ENCODE measurements at regions not wholly inside any gene's neighbourhood (a gene's known extent, or its start where the extent isn't known, plus 50 kb on each side); places are given as distances from the start of the nearest gene placed in this dataset.

DNA sequence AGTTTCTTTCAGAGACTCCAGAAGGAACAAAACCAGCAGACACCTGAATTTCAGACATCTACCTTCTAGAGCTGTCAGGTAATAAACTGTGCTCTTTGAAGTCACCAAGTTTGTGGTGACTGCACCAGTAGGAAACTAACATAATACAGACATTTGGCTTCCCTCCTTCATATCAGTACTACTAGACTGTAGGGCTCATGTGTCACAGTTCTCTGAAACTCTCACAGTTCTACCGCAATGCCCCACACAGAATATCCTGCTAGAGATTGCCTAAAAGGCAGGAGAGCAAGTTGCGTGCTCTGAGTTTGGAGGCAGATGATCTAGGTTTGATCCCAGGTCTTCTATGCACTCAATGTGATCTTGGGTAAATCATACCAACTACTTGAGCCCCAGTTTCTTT, 205.0 kb upstream of the LRFN2 start:
- H3K79me2 ChIP-seq (ENCODE audit: control insufficient read depth, insufficient read depth, low read length), result no peaks in the 10 kb centered on the region
- no peaks in the 10 kb centered on the region for H4K20me1 ChIP-seq (ENCODE audit: control insufficient read depth, extremely low read depth, insufficient read depth, low read length)
- no peak overlapping the region for H3K27ac ChIP-seq (ENCODE audit: control insufficient read depth, insufficient read depth, low read length)
- no peaks in the 10 kb centered on the region for H3K9me1 ChIP-seq (ENCODE audit: control insufficient read depth, extremely low read depth, insufficient read depth, low read length)
- dilution Hi-C loops (cut with MboI; ENCODE audit: extremely low pct_ligation_motif_present, low sequenced_read_pairs), result no loop called here
- H3K4me3 ChIP-seq (ENCODE audit: control insufficient read depth in 2 of 3, extremely low read depth in 1 of 3, insufficient read depth in 2 of 3, low read depth in 1 of 3, low read length in 3 of 3), result no peak overlapping the region
- no peak overlapping the region for H2AFZ ChIP-seq (ENCODE audit: control insufficient read depth, low read length)
- FAIRE-seq (no peak), DNase-seq (ENCODE audit: low read depth, low spot score) (no peak)
- TF ChIP-seq, protein P1, sequence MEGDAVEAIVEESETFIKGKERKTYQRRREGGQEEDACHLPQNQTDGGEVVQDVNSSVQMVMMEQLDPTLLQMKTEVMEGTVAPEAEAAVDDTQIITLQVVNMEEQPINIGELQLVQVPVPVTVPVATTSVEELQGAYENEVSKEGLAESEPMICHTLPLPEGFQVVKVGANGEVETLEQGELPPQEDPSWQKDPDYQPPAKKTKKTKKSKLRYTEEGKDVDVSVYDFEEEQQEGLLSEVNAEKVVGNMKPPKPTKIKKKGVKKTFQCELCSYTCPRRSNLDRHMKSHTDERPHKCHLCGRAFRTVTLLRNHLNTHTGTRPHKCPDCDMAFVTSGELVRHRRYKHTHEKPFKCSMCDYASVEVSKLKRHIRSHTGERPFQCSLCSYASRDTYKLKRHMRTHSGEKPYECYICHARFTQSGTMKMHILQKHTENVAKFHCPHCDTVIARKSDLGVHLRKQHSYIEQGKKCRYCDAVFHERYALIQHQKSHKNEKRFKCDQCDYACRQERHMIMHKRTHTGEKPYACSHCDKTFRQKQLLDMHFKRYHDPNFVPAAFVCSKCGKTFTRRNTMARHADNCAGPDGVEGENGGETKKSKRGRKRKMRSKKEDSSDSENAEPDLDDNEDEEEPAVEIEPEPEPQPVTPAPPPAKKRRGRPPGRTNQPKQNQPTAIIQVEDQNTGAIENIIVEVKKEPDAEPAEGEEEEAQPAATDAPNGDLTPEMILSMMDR (optimal IDR thresholded peaks at IDR 0.05 in 1 of 3, IDR thresholded peaks at IDR 0.05 in 1 of 3, conservative IDR thresholded peaks at IDR 0.05 in 1 of 3; ENCODE audit: extremely low read depth in 1 of 3, insufficient read depth in 2 of 3, low read length in 3 of 3), result no peak
- TF ChIP-seq EZH2 (IDR thresholded peaks at IDR 0.05; ENCODE audit: low read length), result no peak
- H3K27me3 ChIP-seq (ENCODE audit: control insufficient read depth, extremely low read depth, insufficient read depth, low read length), result no peaks in the 10 kb centered on the region
- H3K36me3 ChIP-seq (ENCODE audit: control insufficient read depth in 2 of 2, extremely low read depth in 1 of 2, insufficient read depth in 2 of 2, low read length in 2 of 2), result no peaks in the 10 kb centered on the region
- no peaks in the 10 kb centered on the region for H3K4me1 ChIP-seq (ENCODE audit: control insufficient read depth, extremely low read depth, insufficient read depth, low read length)
- no peaks in the 10 kb centered on the region for H3K9me3 ChIP-seq (ENCODE audit: control insufficient read depth, low read depth, low read length)
- H3K4me2 ChIP-seq (ENCODE audit: control insufficient read depth, extremely low read depth, insufficient read depth, low read depth, low read length), result no peak overlapping the region
- H3K9ac ChIP-seq (ENCODE audit: control insufficient read depth, extremely low read depth, insufficient read depth, low read length), result no peak overlapping the region

DNA sequence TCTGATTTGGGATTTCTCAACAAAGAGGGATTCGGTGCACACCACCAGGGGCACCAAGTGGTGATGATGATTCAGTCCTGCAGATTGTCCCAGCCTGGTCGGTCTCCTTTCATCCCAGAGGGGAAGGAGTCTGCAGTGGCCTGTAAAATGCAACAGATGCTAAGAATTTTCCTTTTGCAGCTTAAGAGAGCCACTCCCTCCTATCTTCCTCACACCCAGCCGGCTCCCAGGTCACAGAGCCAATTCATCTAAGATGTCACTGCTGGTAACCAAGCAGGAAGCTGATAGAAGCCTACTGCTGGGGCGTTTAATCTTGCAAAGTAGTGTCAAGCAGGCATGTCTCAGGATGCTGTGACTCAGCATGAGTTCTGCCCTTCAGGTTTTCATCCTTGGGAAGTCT, 203.8 kb upstream of the LRFN2 start:
- DNase-seq (ENCODE audit: low read depth, low spot score) (no peak), FAIRE-seq (no peak)
- H3K36me3 ChIP-seq (ENCODE audit: control insufficient read depth in 2 of 2, extremely low read depth in 1 of 2, insufficient read depth in 2 of 2, low read length in 2 of 2), result no peaks in the 10 kb centered on the region
- no peaks in the 10 kb centered on the region for H3K9me1 ChIP-seq (ENCODE audit: control insufficient read depth, extremely low read depth, insufficient read depth, low read length)
- no peaks in the 10 kb centered on the region for H3K4me1 ChIP-seq (ENCODE audit: control insufficient read depth, extremely low read depth, insufficient read depth, low read length)
- no peak overlapping the region for H3K27ac ChIP-seq (ENCODE audit: control insufficient read depth, insufficient read depth, low read length)
- no peaks in the 10 kb centered on the region for H3K9me3 ChIP-seq (ENCODE audit: control insufficient read depth, low read depth, low read length)
- no peak overlapping the region for H3K4me2 ChIP-seq (ENCODE audit: control insufficient read depth, extremely low read depth, insufficient read depth, low read depth, low read length)
- TF ChIP-seq EZH2 (IDR thresholded peaks at IDR 0.05; ENCODE audit: low read length), result no peak
- TF ChIP-seq, protein P1 (optimal IDR thresholded peaks at IDR 0.05 in 1 of 3, IDR thresholded peaks at IDR 0.05 in 1 of 3, conservative IDR thresholded peaks at IDR 0.05 in 1 of 3; ENCODE audit: extremely low read depth in 1 of 3, insufficient read depth in 2 of 3, low read length in 3 of 3), result no peak
- no peaks in the 10 kb centered on the region for H3K27me3 ChIP-seq (ENCODE audit: control insufficient read depth, extremely low read depth, insufficient read depth, low read length)
- H4K20me1 ChIP-seq (ENCODE audit: control insufficient read depth, extremely low read depth, insufficient read depth, low read length), result no peaks in the 10 kb centered on the region
- no peaks in the 10 kb centered on the region for H3K79me2 ChIP-seq (ENCODE audit: control insufficient read depth, insufficient read depth, low read length)
- H2AFZ ChIP-seq (ENCODE audit: control insufficient read depth, low read length), result no peak overlapping the region
- dilution Hi-C loops (cut with MboI; ENCODE audit: extremely low pct_ligation_motif_present, low sequenced_read_pairs), result no loop called here
- no peak overlapping the region for H3K9ac ChIP-seq (ENCODE audit: control insufficient read depth, extremely low read depth, insufficient read depth, low read length)
- no peak overlapping the region for H3K4me3 ChIP-seq (ENCODE audit: control insufficient read depth in 2 of 3, extremely low read depth in 1 of 3, insufficient read depth in 2 of 3, low read depth in 1 of 3, low read length in 3 of 3)
